AG08395 (cell line): ENCODE measurements at regions not wholly inside any gene's neighbourhood (a gene's known extent, or its start where the extent isn't known, plus 50 kb on each side); places are given as distances from the start of the nearest gene placed in this dataset.
A peak's percentile ranks its signal among the peaks of the same experiment; 100 is the strongest.

ENCODE experiments used
- DNase-seq: peaks from one replicate; pipeline ENCODE4 v3.0.0; 2012; ENCODE audit warnings: mixed read lengths, low spot score

DNA sequence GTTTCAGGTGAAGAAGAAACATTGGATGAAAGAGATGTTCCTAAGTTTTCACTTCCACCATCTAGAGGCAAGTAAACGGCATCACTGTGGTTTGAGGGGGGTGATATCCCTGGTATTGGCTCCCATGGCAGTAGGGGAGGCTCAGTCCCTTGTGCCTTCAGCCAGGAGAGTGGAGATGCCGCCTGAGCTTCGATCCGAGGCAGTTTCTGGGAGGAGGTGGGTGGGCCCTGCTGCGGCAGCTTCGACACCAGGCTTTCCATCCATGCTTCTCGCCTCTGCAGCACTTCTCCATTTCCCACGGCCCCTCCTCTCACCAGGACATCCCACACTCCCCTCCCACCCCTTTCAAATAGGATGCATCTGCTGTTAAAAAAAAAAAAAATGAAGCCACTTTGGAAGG lies 258.3 kb downstream of the GADD45G start:
- DNase-seq = no peak

DNA sequence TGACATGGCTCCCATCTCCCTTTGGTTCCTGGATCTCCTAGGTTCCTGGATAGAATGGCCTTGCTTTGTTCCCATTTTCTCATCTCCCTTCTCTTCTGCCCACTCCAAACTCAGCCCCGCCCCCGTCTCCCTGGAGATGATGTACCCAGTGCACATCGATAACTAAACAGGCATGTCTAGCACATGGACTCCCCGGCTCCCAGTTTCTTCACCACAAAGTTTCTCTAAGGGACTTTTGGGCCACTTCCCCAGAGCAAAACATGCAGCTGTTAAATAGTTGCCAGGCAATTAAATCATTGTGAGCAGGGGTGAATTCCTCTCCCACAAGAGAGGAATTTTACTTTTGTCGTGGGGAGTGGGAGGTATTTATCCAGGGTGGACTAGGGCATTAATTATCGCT lies 259.0 kb downstream of the GADD45G start:
- no peak for DNase-seq

DNA sequence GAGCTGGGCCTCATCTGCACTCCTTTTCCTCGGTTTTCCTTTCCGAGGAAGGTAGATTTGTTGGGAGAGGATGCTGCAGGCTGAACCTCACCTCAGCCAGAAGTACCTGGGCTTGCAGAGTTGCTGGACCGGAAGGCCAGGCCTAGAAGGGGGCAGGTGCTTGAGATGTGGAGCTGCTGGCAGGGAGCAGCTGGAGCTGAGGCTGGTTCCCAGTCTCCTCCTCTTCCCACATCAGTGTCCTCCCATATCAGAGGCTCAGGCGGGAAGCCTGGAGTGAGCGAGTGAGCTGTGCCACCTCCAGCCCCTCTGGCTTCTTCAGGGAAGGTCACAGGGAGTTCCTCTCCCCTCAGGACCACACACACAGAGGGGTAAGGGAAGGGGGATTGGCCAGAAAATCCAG lies 259.4 kb downstream of the GADD45G start:
- DNase-seq = no peak

DNA sequence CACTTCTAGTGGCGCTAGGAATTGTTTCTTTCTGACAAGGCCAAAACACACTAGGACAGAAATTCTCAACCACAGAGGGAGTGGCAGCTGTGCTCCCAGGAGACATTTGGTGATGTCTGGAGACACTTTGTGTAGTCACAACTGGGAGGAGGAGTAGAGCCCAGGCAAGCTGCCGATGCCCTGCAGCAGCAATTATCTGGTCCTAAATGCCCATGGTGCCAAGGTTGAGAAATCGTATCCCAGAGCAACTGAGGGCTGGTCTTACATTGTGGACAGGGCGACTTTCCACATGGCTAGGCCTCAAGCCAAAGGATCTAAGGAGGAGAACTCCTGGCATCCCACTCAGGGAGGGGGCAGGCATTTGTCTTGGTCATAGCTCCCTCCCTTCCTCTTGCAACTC lies 259.9 kb downstream of the GADD45G start:
- DNase-seq = no peak

DNA sequence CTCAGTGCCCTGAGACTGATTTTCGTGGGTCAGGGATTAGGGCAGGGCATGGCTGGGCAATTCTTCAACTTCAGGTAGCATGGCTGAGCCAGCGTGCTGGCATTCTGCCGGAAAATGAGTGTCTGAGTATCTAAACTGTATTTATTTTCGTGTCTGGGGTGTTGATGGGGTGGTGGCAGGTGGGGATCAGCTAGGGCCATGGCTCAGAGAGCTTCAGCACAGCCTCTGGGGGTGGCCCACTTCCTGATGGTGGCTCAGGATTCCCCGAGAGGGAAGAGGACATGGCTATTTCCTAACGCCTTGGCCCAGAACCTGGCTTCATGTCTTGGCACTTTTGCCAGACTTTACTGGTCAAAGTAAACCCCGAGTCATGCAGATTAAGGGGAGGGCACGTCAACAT lies 260.5 kb downstream of the GADD45G start:
- DNase-seq = no peak

DNA sequence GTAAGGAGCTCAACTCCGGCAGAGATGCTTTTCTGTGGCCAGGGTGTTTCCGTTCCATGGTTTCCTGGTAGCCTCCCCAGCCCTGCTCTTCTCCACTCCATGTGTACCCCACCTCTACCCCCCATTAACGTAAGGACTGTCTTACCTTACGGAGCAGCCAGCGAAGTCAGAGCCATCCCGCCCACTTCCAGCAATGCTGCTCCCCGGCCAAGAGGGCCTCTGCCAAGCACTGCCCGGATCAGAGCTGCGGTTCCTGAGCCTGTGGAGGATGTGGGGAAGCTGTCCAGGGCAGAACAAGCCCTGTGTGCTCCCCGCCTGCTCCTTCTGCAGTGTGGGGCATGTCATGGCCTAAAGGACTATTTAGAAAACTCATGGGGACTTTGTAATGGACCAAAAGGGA lies 261.2 kb downstream of the GADD45G start:
- DNase-seq = no peak

DNA sequence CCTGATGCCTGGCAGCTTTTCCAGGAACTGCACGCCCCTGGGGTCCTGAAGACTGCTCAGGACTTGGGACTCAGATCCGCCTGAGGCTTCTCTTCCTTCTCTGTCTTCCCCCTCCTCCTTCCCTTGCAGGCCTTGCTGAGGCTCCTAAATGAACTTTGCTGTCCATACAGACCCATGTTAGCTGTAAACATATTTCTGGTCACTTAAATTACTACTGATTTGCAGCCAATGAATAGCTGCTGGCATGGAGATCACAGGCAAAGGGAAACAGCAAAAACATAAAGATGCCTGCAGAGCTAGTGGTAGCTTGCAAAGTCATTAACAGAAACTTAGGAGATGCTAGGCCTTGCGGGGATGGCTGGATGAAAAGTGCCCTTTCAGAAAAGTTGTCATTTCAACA lies 261.9 kb downstream of the GADD45G start:
- no peak for DNase-seq

DNA sequence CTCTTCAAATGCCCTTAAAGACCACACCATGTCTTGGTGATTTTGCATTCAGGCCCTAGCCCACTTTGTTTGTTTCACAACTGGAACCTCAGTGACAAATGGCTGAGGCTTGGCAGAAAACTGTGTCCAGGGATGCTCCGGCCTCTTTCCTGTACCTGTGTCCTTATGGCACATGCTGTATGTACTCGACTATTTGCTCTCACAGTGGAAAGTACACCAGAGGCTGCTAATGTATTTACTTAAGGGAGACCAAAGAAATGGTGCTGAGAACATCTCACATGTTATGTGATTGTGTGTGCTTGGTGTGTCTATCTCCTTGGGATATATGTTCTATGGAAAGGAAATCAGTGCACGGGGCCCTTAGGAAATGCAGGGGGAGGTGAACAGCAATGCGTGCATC lies 263.3 kb downstream of the GADD45G start:
- no peak for DNase-seq

DNA sequence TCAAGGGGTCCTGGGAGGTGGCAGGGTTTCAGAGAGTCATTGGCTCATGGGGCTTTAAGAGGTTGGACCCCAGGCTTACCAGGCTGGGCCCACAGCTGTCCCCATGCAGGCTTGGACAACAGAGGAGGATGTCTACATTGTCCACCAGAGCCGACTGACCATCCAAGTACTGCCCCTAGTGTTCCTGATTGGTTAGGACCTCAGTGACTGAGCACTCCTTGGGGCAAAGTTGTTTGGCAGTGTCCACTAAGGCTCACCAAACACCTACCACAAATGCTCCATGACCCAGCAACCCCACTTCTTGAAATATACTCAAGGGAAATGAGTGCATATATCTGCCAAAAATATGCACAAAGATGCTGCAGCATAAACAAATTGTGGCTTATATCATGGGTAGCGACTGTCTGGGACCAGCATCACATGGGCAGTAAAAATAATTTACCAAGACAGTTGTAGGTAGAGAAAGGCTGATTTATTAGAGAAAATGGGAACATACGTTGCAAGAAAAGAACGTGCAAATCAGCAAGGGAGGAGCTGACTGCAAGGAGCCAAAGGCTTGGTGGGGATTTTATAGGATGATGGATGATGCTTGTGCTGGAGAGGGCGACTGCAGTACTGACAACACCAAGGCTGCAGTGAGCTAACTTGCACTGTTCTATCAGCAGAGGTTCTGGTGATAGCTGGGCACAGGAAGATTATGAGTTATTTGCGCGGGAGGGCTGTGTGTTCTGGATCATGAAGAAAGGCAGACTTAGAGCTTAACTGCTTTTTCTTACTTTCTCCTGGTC lies 265.2 kb downstream of the GADD45G start:
- DNase-seq = no peak

DNA sequence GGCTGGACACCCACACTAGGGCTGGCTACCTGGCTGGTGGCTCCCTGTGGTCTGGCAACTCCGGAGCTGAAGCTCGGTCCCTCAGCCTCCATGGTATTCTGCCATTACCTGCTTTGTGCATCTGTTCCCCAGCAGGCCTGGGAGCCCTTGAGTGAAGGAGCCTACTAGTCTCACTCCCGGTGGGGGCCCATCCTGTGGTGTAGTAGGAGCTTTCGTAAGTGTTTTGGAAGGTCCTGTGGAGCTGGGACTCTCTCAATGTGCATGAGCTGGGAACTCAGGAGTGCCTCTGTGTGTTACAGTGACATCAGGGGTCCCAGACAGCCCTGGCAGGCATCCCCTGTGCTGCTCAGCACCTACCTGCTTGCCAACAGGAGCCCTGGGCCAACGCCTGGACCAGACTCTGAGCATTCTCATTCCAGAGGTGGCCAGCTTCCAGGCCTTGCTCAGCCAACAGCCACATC lies 267.1 kb downstream of the GADD45G start:
- DNase-seq = no peak

DNA sequence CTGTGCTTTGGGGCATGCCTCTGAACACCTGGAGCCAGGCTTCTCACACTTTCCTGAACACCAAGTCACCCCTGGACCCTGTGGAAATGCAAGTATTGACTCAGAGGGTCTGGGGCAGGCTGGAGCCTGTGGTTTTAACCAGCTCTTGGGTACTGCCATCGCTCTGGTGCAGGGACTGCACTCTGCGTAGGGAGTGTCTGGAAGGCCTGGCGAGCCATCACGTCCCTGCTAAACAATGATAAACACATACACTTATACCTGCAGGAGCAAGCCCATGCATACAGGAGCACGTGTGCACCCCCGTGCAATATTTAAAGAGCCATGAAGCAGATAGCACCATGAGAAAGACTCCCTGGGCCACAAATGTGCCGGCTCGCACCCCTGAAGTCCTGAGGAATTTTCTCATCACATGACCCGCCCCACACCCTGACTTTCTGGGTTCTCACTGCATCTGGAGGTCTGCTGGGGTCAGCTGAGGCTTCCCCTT lies 267.7 kb downstream of the GADD45G start:
- no peak for DNase-seq

DNA sequence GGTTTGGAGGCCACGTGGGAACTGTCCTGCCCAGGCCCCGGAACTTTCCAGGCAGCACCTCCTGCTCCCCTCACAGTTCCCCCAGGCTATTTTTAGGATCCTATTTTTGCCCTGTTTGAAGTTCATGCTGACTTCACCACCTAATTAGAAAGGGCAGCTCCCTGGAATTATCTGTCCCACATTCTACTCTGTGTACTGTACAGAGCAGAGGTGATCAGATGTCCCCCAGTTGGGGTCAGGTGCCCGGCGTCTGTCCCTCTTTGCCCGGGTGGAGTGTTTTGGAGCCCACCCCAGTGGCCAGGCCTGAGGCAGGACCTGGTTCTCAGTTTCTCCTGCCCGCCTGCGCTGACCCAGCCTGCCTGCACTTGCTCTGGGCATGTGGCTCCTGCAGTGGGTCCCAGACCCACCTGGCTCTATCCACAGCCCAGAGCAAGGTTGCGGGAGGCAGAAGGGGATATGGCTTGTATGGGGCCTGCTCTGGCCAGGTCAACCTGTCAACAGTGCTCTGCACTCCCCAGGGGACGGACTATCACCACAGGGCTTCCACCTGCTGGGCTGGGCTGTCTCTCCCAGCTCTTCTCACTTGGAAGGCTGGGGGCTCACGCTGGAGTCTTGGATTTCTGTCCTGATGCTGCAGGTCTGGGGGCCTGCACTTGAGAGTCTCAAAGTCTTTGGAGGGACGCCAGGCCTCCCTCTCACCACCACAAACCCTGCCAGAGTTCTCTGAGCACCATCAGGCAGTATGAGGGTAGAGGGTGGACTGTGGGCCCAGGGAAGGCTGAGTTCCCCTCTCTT lies 268.3 kb downstream of the GADD45G start:
- DNase-seq = no peak

DNA sequence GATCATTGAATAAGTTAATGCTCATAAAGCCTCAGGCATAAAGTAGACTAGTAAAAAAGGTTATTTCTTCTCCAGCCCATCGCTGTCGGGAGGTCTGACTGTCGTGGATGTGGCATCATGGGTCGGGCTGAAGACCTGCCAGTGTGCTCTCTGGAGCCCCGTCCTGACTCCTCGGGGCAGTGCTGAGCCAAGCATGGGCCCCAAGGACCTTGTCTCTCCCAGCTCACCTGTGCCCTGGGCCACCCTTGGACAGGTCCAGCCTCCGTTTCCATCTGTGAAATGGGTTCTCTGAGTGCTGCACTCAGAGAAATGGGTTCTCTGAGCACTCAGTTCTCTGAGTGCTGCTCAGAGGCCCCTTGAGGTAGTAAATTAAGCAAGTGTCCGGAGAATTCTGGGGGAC lies 269.0 kb downstream of the GADD45G start:
- DNase-seq = no peak

DNA sequence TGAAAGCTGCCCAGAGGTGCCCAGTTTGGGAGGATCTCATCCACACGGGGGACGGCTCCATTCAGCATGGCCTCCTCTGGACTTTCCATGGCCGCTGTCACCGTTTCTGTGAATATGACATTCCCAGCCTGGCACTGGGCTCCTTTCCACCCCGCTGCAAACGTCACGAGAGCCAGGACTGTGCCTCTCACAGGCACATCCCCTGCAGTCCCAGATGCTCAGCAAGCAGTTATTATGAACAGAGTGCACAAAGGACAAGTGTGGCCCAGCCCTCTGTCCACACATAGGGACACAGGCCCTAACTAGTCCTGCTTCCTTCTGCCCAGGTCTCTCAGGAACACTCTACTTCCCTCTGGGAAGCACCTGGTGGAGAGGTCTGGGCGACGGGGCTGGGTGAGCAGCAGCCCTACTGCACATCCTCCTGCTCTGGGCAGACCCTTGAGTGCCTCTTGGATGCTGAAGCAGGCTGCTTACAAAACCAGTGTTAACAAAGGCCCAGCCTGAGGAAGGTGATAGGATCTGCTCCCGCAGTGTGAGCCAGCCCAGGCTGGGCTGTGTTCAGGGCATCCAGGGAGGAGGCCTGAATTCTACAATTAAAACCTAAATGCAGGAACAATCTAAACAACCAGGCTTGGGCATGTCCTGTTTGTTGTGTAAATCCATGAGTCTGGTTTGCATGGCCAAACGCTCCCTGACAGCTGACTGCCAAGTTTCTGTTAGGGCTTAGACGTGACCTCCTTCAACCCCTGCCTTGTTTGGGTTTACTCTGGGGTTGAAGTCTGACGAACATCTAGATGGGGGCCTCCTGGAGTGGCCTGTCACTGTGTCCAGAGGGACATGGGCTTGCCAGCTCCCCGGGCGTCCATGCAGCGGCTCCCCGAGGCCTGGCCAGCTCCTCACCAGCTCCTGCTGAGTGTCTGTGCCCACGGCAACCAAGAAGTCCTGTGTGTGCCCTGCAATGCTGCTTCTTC lies 269.8 kb downstream of the GADD45G start:
- no peak for DNase-seq

DNA sequence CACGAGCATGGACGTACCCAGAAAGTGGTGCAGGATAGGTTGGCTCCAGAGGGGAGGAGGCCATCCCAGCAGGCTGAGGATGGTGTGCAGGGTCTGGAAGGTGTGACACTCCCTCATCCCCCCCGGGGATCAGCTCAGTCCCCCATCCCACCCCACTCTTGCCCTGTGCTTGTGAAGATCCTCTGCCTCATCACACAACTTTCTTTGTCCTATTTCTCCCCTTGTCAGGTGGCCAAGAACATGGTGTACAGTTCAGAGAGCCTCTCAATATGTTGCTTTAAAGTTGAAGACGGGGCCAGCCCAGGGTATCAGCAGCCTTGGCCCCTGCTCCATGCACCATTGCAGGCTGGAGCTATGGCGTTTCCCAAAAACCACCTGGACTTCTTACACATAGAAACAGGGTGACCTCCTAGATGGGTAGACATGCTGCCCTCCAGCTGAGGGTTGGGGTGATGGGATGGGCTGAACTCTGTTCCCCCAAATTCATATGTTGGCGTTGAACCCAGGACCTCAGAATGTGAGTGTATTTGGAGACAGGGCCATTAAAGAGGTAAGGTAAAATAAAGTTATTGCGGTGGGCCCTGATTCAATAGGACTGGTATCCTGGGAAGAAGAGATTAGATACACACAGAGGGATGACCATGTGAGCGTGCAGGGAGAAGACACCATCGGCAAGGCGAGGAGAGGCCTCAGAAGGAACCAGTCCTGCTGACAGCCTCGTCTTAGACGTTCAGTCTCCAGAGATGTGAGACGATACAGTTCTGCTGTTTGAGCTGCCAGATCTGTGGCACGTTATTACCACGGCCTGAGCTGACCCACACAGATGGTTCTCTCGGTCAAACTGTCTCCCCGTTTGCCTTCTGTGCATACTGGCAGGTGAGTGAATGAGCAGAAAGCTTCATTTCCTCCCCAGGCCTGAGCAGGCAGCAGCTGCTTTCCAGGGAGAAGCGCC lies 272.5 kb downstream of the GADD45G start:
- DNase-seq = no peak

DNA sequence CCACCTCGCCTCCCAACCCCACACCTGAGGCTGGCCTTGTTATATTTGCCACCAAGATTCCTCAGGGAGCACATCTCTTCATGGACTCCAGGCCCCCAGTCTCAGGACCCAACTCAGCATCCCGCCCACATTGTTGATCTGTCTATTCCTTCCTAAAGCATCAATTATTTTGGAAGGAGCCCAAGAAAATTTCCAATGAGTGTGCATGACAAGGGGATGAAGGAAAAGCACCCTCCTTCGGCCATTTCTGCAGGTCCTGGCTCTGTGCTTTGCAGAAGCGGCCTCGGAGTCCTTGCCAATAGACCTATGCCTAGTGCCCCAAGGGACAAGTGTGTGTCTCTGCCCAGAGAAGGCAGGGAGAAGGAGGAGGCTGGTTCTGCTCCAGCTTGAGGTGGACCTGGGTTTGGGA lies 273.2 kb downstream of the GADD45G start:
- DNase-seq = no peak

DNA sequence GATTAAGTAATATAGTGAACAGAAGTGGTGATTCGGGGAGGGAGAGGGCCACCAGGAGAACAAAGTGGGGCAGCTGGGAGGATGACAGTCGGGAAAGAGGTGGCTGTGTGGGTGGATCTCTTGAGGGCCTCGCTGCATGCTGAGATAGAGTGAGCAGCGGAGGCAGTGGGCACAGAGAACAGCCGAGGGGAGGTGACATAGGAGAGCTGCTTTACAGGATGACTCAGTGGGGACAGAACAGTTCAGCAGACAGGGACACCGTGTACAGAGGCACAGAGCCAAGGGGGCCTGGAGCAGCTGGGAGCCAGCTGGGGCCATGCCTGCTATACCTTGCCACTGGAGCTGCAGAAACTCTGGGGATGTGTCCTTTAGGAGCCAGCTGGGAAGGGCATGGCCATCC lies 273.9 kb downstream of the GADD45G start:
- DNase-seq = no peak

DNA sequence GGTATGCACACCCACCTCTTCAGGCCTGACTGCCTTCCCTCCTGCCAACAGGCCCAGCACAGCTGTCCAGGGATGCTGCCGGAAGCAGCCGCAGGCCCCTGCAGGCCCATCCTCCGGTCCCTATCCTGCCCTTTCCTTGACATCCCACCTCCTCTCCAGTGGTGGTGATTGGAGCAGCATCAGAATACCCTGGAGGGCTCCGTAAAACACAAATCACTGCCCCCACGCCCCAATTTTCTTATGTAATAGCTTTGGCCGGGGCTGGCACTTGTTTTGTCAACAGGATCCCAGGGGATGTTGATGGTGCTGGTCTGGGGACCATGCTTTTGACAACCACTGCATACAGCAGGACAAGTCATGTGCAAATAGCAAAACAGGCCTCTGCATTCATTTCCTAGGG lies 274.5 kb downstream of the GADD45G start:
- no peak for DNase-seq

DNA sequence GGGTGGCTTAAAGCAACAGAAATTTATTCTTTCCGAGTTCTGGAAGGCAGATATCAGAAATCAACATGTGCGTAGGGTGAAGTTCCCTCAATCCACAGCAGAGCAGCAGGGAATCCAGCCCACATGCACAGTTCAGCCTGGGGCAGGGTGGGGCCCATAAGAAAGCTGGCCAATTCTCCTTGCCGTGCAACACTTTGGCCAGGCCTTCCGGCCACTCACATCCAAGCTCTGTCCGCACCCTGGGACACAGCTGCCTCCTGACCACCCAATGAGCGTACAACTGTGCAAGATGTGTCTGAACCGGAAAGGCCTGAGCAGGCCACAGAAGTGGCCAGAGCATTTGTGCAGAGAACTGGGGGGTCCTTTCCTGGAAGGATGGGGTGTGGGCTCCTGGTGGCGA lies 274.9 kb downstream of the GADD45G start:
- DNase-seq = peak; percentile 18

DNA sequence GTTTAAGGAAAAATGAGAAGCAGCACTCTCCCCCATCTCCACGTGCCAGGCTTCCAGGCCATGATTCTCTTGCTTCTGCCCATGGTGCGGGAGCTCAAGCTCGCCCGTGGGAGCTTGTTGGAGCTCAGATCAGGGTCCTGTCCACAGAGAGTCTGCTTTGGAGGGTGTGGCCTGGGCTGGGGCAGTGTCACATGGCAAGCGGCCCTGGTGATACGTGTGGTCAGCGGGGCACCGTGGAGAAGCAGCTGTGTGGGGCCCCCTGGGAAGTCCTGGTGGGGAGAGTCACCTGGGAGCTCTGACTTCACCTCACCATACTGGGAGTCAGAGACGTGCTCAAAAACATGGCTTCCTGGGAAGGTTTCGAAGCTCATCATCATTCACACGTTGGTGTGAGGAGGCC lies 275.3 kb downstream of the GADD45G start:
- DNase-seq = no peak

DNA sequence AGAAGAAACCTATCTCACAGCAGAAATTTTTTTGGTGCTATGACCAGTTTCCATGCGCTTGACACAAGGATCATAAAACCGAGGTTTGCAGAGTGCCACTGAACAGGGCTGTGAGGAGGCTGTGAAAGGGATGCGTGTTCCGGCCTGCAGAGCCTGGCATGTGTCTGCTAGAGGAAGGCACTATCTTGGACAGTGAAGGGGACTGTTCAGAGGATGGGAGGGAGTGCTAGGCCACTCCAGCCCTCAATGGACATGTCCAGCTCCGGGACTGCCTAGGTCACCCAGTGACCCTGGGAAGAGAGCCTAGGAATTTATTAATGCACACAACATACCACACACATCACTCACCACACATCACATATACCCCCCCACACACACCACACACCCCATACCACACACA lies 275.9 kb downstream of the GADD45G start:
- no peak for DNase-seq
